ENCODE measurements at regions not wholly inside any gene's neighbourhood (a gene's known extent, or its start where the extent isn't known, plus 50 kb on each side); places are given as distances from the start of the nearest gene placed in this dataset.

DNA sequence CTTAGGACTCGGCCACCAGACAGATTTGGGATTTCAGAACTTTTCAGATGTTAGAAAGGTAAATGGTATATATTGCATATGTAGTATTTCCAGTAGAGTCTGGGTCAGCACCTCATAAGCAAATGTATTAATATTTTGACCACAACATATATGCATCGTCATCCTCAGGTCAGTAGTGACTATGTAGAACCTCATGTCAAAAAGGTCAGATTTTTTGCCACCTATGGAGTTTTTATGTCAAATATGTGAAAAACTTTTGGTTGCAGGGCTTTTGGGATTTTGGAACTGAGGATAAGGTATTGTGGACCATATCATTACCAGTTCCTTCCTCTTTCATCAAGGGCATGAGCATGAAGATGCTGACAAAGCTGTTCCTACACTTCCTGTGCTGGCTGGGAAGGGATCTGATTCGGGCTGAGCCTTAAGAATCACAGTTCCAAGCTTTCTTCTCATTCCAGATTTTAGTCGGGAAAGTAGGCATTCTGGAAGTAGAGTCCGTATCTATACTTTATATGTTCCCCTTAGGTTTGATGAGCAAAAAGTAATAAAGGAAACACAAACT is 183.0 kb upstream of the PGRMC2 start:
- H3K9me3 ChIP-seq (ENCODE audit: low read depth) = no peaks in the 10 kb centered on the region
- H4K20me1 ChIP-seq (ENCODE audit: insufficient read depth, poor library complexity, severe bottlenecking) = no peaks in the 10 kb centered on the region
- TF ChIP-seq EZH2 (IDR thresholded peaks at IDR 0.05; ENCODE audit: borderline replicate concordance) (no peak), EZH2phosphoT487 (IDR thresholded peaks at IDR 0.05; ENCODE audit: low read depth, severe bottlenecking, unreplicated experiment) (no peak)
- TF ChIP-seq, protein P1, sequence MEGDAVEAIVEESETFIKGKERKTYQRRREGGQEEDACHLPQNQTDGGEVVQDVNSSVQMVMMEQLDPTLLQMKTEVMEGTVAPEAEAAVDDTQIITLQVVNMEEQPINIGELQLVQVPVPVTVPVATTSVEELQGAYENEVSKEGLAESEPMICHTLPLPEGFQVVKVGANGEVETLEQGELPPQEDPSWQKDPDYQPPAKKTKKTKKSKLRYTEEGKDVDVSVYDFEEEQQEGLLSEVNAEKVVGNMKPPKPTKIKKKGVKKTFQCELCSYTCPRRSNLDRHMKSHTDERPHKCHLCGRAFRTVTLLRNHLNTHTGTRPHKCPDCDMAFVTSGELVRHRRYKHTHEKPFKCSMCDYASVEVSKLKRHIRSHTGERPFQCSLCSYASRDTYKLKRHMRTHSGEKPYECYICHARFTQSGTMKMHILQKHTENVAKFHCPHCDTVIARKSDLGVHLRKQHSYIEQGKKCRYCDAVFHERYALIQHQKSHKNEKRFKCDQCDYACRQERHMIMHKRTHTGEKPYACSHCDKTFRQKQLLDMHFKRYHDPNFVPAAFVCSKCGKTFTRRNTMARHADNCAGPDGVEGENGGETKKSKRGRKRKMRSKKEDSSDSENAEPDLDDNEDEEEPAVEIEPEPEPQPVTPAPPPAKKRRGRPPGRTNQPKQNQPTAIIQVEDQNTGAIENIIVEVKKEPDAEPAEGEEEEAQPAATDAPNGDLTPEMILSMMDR (IDR thresholded peaks at IDR 0.05; ENCODE audit: poor library complexity) = no peak
- H3K79me2 ChIP-seq = no peaks in the 10 kb centered on the region
- H3K36me3 ChIP-seq (replicated peaks; ENCODE audit: insufficient read depth, low read depth) = no peaks in the 10 kb centered on the region
- no peak overlapping the region for H3K4me3 ChIP-seq
- DNase-seq (ENCODE audit: low spot score) = no peak
- H3K4me2 ChIP-seq = no peak overlapping the region
- 87% methylated on average over 5 of the region's 5 CpGs for WGBS (ENCODE audit: low lambda C conversion rate, missing lambda C conversion rate)
- no peaks in the 10 kb centered on the region for H3K27me3 ChIP-seq
- H3K27ac ChIP-seq = no peak overlapping the region
- H2AFZ ChIP-seq = no peak overlapping the region
- no peaks in the 10 kb centered on the region for H3K9me2 ChIP-seq (replicated peaks; ENCODE audit: insufficient read depth)
- no peaks in the 10 kb centered on the region for H3K4me1 ChIP-seq (ENCODE audit: insufficient read depth)

DNA sequence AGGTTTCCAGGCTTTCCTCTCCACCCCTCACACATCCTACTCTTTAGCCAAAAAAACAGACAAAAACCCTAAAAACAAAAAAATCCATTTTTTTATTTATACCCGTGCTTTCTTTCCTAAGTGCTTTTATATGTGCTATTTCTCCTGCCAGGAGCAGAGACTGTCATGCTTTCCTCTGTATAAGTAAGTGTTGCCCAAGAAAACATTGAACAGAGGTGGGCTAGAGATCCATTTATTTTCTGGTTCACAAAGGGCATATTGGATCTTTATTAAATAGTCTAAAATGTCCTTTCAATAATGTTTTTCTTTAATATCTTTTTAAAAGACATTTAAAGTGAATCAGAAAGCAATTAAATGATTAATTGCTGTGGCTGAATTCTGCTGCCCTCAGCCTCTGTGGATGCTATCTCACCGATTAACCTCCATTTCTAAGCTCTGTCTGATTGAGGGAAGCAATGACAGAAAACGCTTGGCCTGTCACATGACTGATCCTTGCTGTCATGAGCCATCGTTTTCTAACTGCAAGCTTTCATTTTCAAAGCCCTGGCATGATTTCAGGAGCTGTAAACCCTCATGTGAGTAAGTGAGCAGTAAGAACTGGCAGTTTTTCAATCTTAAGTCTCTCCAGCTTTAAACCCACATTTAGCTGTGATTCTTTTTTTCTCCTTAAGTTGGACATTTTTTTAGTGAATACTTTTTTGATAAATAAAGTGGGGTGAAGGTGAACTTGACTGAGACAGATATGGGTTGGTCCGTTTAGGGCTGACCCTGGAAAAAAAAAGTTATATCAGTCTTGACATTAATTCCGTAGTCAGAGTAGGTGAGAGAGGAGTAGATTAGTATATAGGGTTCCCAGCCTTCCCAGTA is 180.7 kb upstream of the PGRMC2 start:
- Histone ChIP-seq H3K9me2 (replicated peaks; ENCODE audit: insufficient read depth) (no peaks in the 10 kb centered on the region), H3K36me3 (replicated peaks; ENCODE audit: insufficient read depth, low read depth) (no peaks in the 10 kb centered on the region), H3K4me1 (ENCODE audit: insufficient read depth) (no peaks in the 10 kb centered on the region), H3K27ac (peak overlapping the region; percentile 67), H4K20me1 (ENCODE audit: insufficient read depth, poor library complexity, severe bottlenecking) (no peaks in the 10 kb centered on the region), H2AFZ (no peak overlapping the region), H3K79me2 (no peaks in the 10 kb centered on the region), H3K27me3 (no peaks in the 10 kb centered on the region), H3K4me3 (no peak overlapping the region), H3K4me2 (no peak overlapping the region), H3K9me3 (ENCODE audit: low read depth) (no peaks in the 10 kb centered on the region)
- 60% methylated on average over 6 of the region's 6 CpGs for WGBS (ENCODE audit: low lambda C conversion rate, missing lambda C conversion rate)
- DNase-seq (ENCODE audit: low spot score) = peak; percentile 76
- TF ChIP-seq EZH2 (IDR thresholded peaks at IDR 0.05; ENCODE audit: borderline replicate concordance) (no peak), EZH2phosphoT487 (IDR thresholded peaks at IDR 0.05; ENCODE audit: low read depth, severe bottlenecking, unreplicated experiment) (no peak)
- TF ChIP-seq, protein P1 (IDR thresholded peaks at IDR 0.05; ENCODE audit: poor library complexity) = no peak

DNA sequence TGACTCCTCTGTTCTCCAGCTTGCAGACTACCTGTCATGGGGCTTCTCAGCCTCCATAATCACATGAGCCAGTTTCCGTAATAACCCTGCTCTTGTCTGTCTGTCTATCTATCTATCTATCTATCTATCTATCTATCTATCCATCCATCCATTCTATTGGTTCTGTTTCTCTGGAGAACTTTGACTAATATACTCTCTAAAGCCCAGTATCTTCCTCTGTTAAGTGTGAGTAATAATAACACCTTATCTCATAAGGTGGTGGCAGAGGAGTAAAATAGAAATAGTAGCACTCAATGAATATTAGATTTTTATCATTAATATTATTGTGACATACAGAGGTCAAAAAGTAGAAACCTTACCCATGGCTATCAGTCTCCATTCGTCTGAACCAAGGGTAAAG is 177.9 kb upstream of the PGRMC2 start:
- Histone ChIP-seq H3K79me2 (no peaks in the 10 kb centered on the region), H3K4me2 (no peak overlapping the region), H4K20me1 (ENCODE audit: insufficient read depth, poor library complexity, severe bottlenecking) (no peaks in the 10 kb centered on the region), H3K27ac (no peak overlapping the region), H3K27me3 (no peaks in the 10 kb centered on the region), H3K9me3 (ENCODE audit: low read depth) (no peaks in the 10 kb centered on the region), H2AFZ (no peak overlapping the region), H3K36me3 (replicated peaks; ENCODE audit: insufficient read depth, low read depth) (no peaks in the 10 kb centered on the region), H3K4me1 (ENCODE audit: insufficient read depth) (peaks cover 14% of the 10 kb centered on the region), H3K9me2 (replicated peaks; ENCODE audit: insufficient read depth) (no peaks in the 10 kb centered on the region), H3K4me3 (no peak overlapping the region)
- no peak for DNase-seq (ENCODE audit: low spot score)
- TF ChIP-seq EZH2phosphoT487 (IDR thresholded peaks at IDR 0.05; ENCODE audit: low read depth, severe bottlenecking, unreplicated experiment) = no peak
- 50% methylated on average over 2 of the region's 2 CpGs for WGBS (ENCODE audit: low lambda C conversion rate, missing lambda C conversion rate)

DNA sequence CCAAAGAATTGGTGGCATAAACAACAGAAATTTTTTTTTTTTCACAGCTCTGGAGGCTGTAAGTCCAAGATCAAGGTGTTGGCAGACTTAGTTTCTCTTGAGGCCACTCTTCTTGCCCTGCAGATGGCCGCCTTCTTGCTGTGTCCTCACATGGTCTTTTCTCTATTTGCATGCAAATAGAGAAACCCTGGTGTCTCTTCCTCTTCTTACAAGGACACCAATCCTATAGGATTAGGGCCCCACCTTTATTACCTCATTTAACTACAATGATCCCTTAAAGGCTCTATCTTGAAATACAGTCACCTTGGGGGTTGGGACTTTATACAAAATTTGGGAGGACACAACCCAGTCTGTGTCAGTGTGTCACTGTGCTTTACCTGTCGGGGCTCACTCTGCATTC is 175.4 kb upstream of the PGRMC2 start:
- Histone ChIP-seq H3K79me2 (no peaks in the 10 kb centered on the region), H3K4me1 (ENCODE audit: insufficient read depth) (peaks cover 14% of the 10 kb centered on the region), H3K4me2 (no peak overlapping the region), H3K9me2 (replicated peaks; ENCODE audit: insufficient read depth) (no peaks in the 10 kb centered on the region), H3K9me3 (ENCODE audit: low read depth) (no peaks in the 10 kb centered on the region), H3K27ac (no peak overlapping the region), H3K36me3 (replicated peaks; ENCODE audit: insufficient read depth, low read depth) (no peaks in the 10 kb centered on the region), H3K27me3 (no peaks in the 10 kb centered on the region), H4K20me1 (ENCODE audit: insufficient read depth, poor library complexity, severe bottlenecking) (no peaks in the 10 kb centered on the region), H2AFZ (no peak overlapping the region), H3K4me3 (no peak overlapping the region)
- DNase-seq (ENCODE audit: low spot score) = no peak
- TF ChIP-seq EZH2phosphoT487 (IDR thresholded peaks at IDR 0.05; ENCODE audit: low read depth, severe bottlenecking, unreplicated experiment) = no peak
- no peak for TF ChIP-seq EZH2 (IDR thresholded peaks at IDR 0.05; ENCODE audit: borderline replicate concordance)
- TF ChIP-seq, protein P1 (IDR thresholded peaks at IDR 0.05; ENCODE audit: poor library complexity) = no peak
- 98% methylated on average over 2 of the region's 2 CpGs for WGBS (ENCODE audit: low lambda C conversion rate, missing lambda C conversion rate)

Measured in hepatocyte (in vitro differentiated cells).